Osteocyte (in vitro differentiated cells): ENCODE measurements at regions not wholly inside any gene's neighbourhood (a gene's known extent, or its start where the extent isn't known, plus 50 kb on each side); places are given as distances from the start of the nearest gene placed in this dataset.

ENCODE experiments used
- DNase-seq: peaks from one replicate; pipeline ENCODE4 v3.0.0; 2021; ENCODE audit warnings: mixed read lengths; ENCODE audit not compliant: unreplicated experiment; ENCODE audit errors: extremely low spot score
- H3K27ac Mint-ChIP-seq: one replicate; pipeline ENCODE4 v1.8.0; 2021; ENCODE audit warnings: mild to moderate bottlenecking, mixed read lengths; ENCODE audit not compliant: unreplicated experiment
- H3K27me3 Mint-ChIP-seq: one replicate; pipeline ENCODE4 v1.8.0; 2021; ENCODE audit warnings: mixed read lengths; ENCODE audit not compliant: unreplicated experiment
- H3K36me3 Mint-ChIP-seq: one replicate; pipeline ENCODE4 v1.8.0; 2021; ENCODE audit warnings: mixed read lengths; ENCODE audit not compliant: unreplicated experiment
- H3K4me1 Mint-ChIP-seq: one replicate; pipeline ENCODE4 v1.8.0; 2021; ENCODE audit warnings: mixed read lengths; ENCODE audit not compliant: unreplicated experiment
- H3K4me3 Mint-ChIP-seq: one replicate; pipeline ENCODE4 v1.8.0; 2021; ENCODE audit warnings: mild to moderate bottlenecking, moderate library complexity, mixed read lengths; ENCODE audit not compliant: unreplicated experiment
- H3K9me3 Mint-ChIP-seq: one replicate; pipeline ENCODE4 v1.8.0; 2021; ENCODE audit warnings: mixed read lengths; ENCODE audit not compliant: unreplicated experiment
- CTCF ChIP-seq: fragments of 200-600 bp; sonication (generic); IDR thresholded peaks from 2 replicates; pipeline ENCODE4 v1.5.0; 2021; ENCODE audit warnings: antibody characterized with exemption, mild to moderate bottlenecking, moderate library complexity

DNA sequence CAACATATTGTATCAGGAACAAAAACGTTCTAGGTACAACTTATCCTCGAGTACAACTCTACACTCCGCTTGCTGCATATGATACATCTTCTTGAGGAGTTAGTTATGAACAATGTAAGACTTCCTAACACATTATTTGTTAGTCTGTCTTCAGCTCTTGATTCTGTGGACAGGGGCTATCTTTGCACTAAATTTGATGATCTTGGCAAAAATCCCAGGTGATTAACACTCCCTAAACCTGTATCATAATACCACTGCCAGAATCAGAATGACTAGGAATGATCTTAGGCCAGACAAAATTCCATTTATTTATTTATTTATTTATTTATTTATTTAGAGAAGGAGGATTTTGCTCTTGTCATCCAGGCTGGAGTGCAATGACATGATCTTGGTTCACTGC lies 108.7 kb upstream of the AUTS2 start:
- Mint-ChIP-seq H3K27me3 (peaks cover 22% of the 10 kb centered on the region), H3K36me3 (no peaks in the 10 kb centered on the region), H3K27ac (no peak overlapping the region), H3K4me3 (no peak overlapping the region), H3K4me1 (no peaks in the 10 kb centered on the region), H3K9me3 (no peaks in the 10 kb centered on the region)
- no peak for DNase-seq
- TF ChIP-seq CTCF, result no peak

- H3K27me3 Mint-ChIP-seq, result peaks cover 43% of the 10 kb centered on the region
- H3K9me3 Mint-ChIP-seq, result peaks cover 9% of the 10 kb centered on the region
- no peaks in the 10 kb centered on the region for H3K36me3 Mint-ChIP-seq
- H3K4me1 Mint-ChIP-seq, result no peaks in the 10 kb centered on the region
- DNase-seq, result no peak
- TF ChIP-seq CTCF, result no peak
- H3K27ac Mint-ChIP-seq, result no peak overlapping the region
- no peak overlapping the region for H3K4me3 Mint-ChIP-seq
These were observed 99.6 kb upstream of the AUTS2 start for GRCh38 chr7:69498671-69499070.

DNA sequence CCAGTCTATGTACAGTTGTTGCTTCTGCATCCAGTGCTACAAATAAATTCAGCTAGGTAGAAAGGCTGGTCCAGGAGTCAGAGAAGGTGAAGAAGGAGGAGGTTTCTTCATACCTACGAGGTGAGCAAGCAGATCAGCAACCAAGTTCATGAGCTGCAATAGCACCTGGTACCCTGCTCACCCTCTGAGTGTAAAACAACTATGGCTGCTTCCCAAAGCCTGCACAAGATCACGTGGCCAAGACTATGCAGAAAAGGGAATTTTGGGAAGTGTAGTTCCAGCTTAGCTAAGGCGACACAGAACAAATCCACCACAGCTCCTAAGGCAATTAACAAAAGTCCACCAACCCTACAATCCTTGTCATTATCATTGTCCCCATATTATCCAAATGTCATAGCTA lies 95.9 kb upstream of the AUTS2 start:
- H3K27me3 Mint-ChIP-seq, result peaks cover 40% of the 10 kb centered on the region
- no peaks in the 10 kb centered on the region for H3K4me1 Mint-ChIP-seq
- no peak overlapping the region for H3K27ac Mint-ChIP-seq
- no peak overlapping the region for H3K4me3 Mint-ChIP-seq
- peaks cover 9% of the 10 kb centered on the region for H3K9me3 Mint-ChIP-seq
- DNase-seq, result no peak
- TF ChIP-seq CTCF, result no peak
- no peaks in the 10 kb centered on the region for H3K36me3 Mint-ChIP-seq

- H3K27ac Mint-ChIP-seq, result no peak overlapping the region
These were observed 93.4 kb upstream of the AUTS2 start for GRCh38 chr7:69504733-69505420.

DNA sequence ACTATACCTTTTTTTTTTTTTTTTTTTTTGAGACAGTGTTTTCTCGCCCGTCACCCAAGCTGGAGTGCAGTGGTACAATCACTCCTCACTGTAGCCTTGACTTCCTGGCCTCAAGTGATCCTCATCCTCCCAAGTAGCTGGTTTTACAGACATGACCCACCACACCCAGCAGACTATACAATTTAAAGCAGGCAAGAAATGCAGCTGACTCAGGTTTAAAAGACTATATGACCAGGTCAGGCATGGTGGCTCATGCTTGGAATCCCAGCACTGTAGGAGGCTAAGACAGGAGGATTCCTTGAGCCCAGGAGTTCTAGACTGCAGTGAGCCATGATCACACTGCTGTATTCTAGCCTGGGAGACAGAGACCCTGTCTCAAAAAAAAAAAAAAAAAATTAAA lies 89.5 kb upstream of the AUTS2 start:
- no peaks in the 10 kb centered on the region for H3K4me1 Mint-ChIP-seq
- H3K27me3 Mint-ChIP-seq, result peaks cover 11% of the 10 kb centered on the region
- no peaks in the 10 kb centered on the region for H3K9me3 Mint-ChIP-seq

More at GRCh38 chr7:69504733-69505420, 93.4 kb upstream of the AUTS2 start:
- H3K4me1 Mint-ChIP-seq, result no peaks in the 10 kb centered on the region
- no peaks in the 10 kb centered on the region for H3K36me3 Mint-ChIP-seq
- peaks cover 31% of the 10 kb centered on the region for H3K27me3 Mint-ChIP-seq
- no peak for DNase-seq
- H3K9me3 Mint-ChIP-seq, result no peaks in the 10 kb centered on the region
- H3K4me3 Mint-ChIP-seq, result no peak overlapping the region
- TF ChIP-seq CTCF, result no peak

More for the DNA sequence above, 89.5 kb upstream of the AUTS2 start:
- TF ChIP-seq CTCF, result no peak
- no peak for DNase-seq
- H3K36me3 Mint-ChIP-seq, result no peaks in the 10 kb centered on the region
- no peak overlapping the region for H3K4me3 Mint-ChIP-seq
- H3K27ac Mint-ChIP-seq, result no peak overlapping the region
